ENCODE measurements at regions not wholly inside any gene's neighbourhood (a gene's known extent, or its start where the extent isn't known, plus 50 kb on each side); places are given as distances from the start of the nearest gene placed in this dataset.

DNA sequence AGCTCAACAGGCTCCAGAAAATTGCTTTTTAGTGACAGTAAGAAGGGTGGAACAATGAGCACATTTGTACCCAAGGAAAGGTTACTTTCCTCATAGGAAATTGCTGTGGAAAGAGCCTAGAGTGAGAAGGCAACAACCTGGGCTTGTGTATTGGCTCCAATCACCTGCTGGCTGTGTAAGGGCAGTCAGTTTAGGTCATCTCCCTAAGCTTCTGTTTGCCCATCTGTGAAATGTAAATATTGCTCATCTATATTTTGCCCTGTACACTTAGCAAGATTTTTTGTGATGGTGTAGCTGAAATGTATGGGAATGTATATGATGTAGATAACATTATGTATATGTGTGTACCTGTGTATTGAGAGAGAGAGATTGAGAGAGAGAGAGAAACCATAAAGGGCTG, 225.2 kb upstream of the MPHOSPH6 start:
- Mint-ChIP-seq H3K27ac (no peak overlapping the region), H3K9me3 (peaks cover 8% of the 10 kb centered on the region), H3K36me3 (0 out of 2 replicates have a peak, but pooled peaks cover 3% of the 10 kb centered on the region), H3K4me1 (no peaks in the 10 kb centered on the region), H3K4me3 (no peak overlapping the region), H3K27me3 (ENCODE audit: low read depth) (no peaks in the 10 kb centered on the region)
- ATAC-seq (no peak), DNase-seq (ENCODE audit: low spot score) (no peak)
- ChIA-PET POLR2A (no interaction called here), CTCF (interaction anchor here (1.7 kb wide), 1 partner anchor 61 kb away, joined by 5 read pairs; no protein-coding TSS in a partner anchor)
- TF ChIP-seq SOX15 (CRISPR knock-in tag; IDR thresholded peaks at IDR 0.05): no peak
- no peak for TF ChIP-seq NFE2L1 (CRISPR knock-in tag; IDR thresholded peaks at IDR 0.05)
- TF ChIP-seq ZNF263 (CRISPR knock-in tag; IDR thresholded peaks at IDR 0.05; ENCODE audit: low read depth): no peak

DNA sequence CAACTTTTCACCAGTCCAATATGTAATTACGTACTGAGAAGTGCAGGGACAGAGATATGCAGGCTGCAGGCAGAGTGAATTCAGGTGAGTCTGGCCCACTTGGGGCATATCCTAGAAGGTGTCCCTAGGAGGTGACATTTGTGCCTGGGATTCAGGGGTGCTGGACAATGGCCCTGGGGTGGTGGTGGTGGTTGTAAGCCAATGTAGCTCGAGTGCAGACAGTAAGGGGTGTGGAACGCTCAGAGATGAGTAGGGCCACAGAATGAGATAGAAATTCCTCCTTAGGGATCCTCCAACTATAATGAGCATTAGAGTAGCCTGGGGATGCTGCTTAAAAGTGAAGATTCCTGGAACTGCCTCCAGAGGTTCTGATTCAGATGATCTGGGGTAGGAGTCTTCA, 221.7 kb upstream of the MPHOSPH6 start:
- POLR2A ChIA-PET: no interaction called here
- CTCF ChIA-PET: no interaction called here
- DNase-seq (ENCODE audit: low spot score) (no peak), ATAC-seq (no peak)
- Mint-ChIP-seq H3K4me3 (no peak overlapping the region), H3K36me3 (no peaks in the 10 kb centered on the region), H3K4me1 (no peaks in the 10 kb centered on the region), H3K27me3 (ENCODE audit: low read depth) (no peaks in the 10 kb centered on the region; the same call in 1 of the 2 replicates), H3K27ac (no peak overlapping the region), H3K9me3 (no peaks in the 10 kb centered on the region)
- TF ChIP-seq EMX1 (CRISPR knock-in tag; IDR thresholded peaks at IDR 0.05) (no peak), ATF3 (CRISPR knock-in tag; conservative IDR thresholded peaks at IDR 0.05) (no peak), ZNF532 (CRISPR knock-in tag; IDR thresholded peaks at IDR 0.05; ENCODE audit: borderline replicate concordance) (no peak), ZNF138 (CRISPR knock-in tag; conservative IDR thresholded peaks at IDR 0.05) (no peak)
- TF ChIP-seq, protein P1, sequence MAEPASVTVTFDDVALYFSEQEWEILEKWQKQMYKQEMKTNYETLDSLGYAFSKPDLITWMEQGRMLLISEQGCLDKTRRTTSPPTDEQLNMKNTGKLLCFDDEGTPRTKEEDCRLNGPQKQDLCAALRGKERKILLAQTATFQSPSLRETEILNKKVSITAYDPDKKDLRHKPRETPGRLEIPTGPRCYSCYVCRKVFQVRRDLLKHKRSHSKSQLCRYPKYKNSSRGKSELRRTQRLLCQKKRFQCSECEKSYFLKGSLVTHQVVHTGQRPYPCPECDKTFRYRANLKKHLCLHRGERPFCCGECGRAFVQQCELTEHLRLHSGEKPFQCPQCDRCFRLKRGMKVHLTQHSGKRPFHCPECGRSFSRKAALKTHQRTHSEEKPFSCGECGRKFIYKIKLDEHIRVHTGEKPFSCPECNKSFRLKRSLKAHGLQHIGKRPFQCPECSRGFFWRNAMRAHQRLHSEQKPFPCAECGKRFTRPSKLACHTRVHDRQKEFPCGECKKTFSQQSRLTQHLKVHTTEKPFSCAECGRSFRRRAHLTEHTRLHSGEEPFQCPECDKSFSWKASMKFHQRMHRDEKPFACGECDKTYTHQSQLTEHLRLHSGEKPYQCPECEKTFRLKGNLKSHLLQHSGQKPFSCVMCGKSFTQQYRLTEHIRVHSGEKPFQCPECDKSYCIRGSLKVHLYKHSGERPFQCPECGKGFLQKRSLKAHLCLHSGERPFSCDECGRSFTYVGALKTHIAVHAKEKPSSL (CRISPR knock-in tag; conservative IDR thresholded peaks at IDR 0.05): no peak
- TF ChIP-seq, protein P2, sequence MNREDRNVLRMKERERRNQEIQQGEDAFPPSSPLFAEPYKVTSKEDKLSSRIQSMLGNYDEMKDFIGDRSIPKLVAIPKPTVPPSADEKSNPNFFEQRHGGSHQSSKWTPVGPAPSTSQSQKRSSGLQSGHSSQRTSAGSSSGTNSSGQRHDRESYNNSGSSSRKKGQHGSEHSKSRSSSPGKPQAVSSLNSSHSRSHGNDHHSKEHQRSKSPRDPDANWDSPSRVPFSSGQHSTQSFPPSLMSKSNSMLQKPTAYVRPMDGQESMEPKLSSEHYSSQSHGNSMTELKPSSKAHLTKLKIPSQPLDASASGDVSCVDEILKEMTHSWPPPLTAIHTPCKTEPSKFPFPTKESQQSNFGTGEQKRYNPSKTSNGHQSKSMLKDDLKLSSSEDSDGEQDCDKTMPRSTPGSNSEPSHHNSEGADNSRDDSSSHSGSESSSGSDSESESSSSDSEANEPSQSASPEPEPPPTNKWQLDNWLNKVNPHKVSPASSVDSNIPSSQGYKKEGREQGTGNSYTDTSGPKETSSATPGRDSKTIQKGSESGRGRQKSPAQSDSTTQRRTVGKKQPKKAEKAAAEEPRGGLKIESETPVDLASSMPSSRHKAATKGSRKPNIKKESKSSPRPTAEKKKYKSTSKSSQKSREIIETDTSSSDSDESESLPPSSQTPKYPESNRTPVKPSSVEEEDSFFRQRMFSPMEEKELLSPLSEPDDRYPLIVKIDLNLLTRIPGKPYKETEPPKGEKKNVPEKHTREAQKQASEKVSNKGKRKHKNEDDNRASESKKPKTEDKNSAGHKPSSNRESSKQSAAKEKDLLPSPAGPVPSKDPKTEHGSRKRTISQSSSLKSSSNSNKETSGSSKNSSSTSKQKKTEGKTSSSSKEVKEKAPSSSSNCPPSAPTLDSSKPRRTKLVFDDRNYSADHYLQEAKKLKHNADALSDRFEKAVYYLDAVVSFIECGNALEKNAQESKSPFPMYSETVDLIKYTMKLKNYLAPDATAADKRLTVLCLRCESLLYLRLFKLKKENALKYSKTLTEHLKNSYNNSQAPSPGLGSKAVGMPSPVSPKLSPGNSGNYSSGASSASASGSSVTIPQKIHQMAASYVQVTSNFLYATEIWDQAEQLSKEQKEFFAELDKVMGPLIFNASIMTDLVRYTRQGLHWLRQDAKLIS (CRISPR knock-in tag; IDR thresholded peaks at IDR 0.05; ENCODE audit: borderline replicate concordance): no peak
- TF ChIP-seq, protein P3, sequence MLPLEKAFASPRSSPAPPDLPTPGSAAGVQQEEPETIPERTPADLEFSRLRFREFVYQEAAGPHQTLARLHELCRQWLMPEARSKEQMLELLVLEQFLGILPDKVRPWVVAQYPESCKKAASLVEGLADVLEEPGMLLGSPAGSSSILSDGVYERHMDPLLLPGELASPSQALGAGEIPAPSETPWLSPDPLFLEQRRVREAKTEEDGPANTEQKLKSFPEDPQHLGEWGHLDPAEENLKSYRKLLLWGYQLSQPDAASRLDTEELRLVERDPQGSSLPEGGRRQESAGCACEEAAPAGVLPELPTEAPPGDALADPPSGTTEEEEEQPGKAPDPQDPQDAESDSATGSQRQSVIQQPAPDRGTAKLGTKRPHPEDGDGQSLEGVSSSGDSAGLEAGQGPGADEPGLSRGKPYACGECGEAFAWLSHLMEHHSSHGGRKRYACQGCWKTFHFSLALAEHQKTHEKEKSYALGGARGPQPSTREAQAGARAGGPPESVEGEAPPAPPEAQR (CRISPR knock-in tag; IDR thresholded peaks at IDR 0.05): no peak
